SU-DHL-6 (cell line): ENCODE measurements at regions not wholly inside any gene's neighbourhood (a gene's known extent, or its start where the extent isn't known, plus 50 kb on each side); places are given as distances from the start of the nearest gene placed in this dataset.

Experiments used
- H2AFZ ChIP-seq: fragments of 200-600 bp; sonication (generic); 2 replicates; pipeline ENCODE4 v1.6.1; 2014; ENCODE audit warnings: low read depth, mild to moderate bottlenecking, moderate library complexity, mixed read lengths, antibody characterized with exemption, low read length; ENCODE audit not compliant: severe bottlenecking
- H3F3A ChIP-seq: fragments of 200-600 bp; shearing (Covaris generic); 2 replicates; pipeline ENCODE4 v1.6.0; 2016; ENCODE audit warnings: antibody characterized with exemption, mild to moderate bottlenecking; ENCODE audit not compliant: insufficient read depth
- H3K27ac ChIP-seq: fragments of 200-600 bp; sonication (generic); 2 replicates; pipeline ENCODE4 v1.5.1; 2016; ENCODE audit warnings: low read depth, mild to moderate bottlenecking, low read length, moderate library complexity, mixed read lengths
- H3K27me3 ChIP-seq: fragments of 200-600 bp; sonication (generic), shearing (Covaris generic); 2 replicates; pipeline ENCODE4 v1.6.0; 2014; ENCODE audit warnings: mild to moderate bottlenecking, low read length
- H3K36me3 ChIP-seq: fragments of 200-600 bp; sonication (generic); 2 replicates; pipeline ENCODE4 v1.6.1; 2014; ENCODE audit warnings: mild to moderate bottlenecking, low read length, mixed read lengths
- H3K4me2 ChIP-seq: fragments of 300-600, 200-600 bp; shearing (Covaris generic), sonication (generic); 2 replicates; pipeline ENCODE4 v1.6.0; 2014; ENCODE audit warnings: low read length, low read depth, mild to moderate bottlenecking; ENCODE audit not compliant: poor library complexity, severe bottlenecking
- H3K4me3 ChIP-seq: fragments of 200-600 bp; sonication (generic); 2 replicates; pipeline ENCODE4 v1.5.1; 2014; ENCODE audit warnings: antibody characterized with exemption, low read length, mild to moderate bottlenecking, mixed read lengths; ENCODE audit not compliant: insufficient read depth, poor library complexity, severe bottlenecking
- H3K79me2 ChIP-seq: fragments of 200-600 bp; sonication (generic); 2 replicates; pipeline ENCODE4 v1.6.1; 2014; ENCODE audit warnings: mild to moderate bottlenecking, low read length, moderate library complexity; ENCODE audit not compliant: insufficient read depth
- H3K9ac ChIP-seq: fragments of 200-600 bp; sonication (generic); 2 replicates; pipeline ENCODE4 v1.7.0; 2014; ENCODE audit warnings: mild to moderate bottlenecking, low read length
- H3K9me2 ChIP-seq: fragments of 200-600 bp; sonication (generic); replicated peaks from 2 replicates; pipeline ENCODE4 v1.6.1; 2014; ENCODE audit warnings: low read length; ENCODE audit not compliant: insufficient read depth
- H3K9me3 ChIP-seq: fragments of 200-600 bp; sonication (generic); 2 replicates; pipeline ENCODE4 v1.6.1; 2014; ENCODE audit warnings: low read length, mixed read lengths; ENCODE audit not compliant: insufficient read depth
- H4K20me1 ChIP-seq: fragments of 200-600 bp; sonication (generic); 2 replicates; pipeline ENCODE4 v1.6.1; 2014; ENCODE audit warnings: low read depth, mild to moderate bottlenecking, antibody characterized with exemption, low read length, moderate library complexity, mixed read lengths
- EZH2phosphoT487 ChIP-seq: fragments of 200-600 bp; sonication (generic), shearing (Covaris generic); conservative IDR thresholded peaks from 2 replicates; pipeline ENCODE4 v1.6.1; 2018; ENCODE audit warnings: mild to moderate bottlenecking, antibody characterized with exemption, low read length, moderate library complexity, mixed read lengths
- TF ChIP-seq, protein P1 (sequence below): fragments of 200-600 bp; sonication (generic); IDR thresholded peaks from one replicate; pipeline ENCODE4 v1.5.1; 2017; ENCODE audit warnings: antibody characterized with exemption, mild to moderate bottlenecking, low read length, moderate library complexity; ENCODE audit not compliant: insufficient read depth, poor library complexity, severe bottlenecking

- no peaks in the 10 kb centered on the region for H3K27me3 ChIP-seq
- no peak overlapping the region for H3K27ac ChIP-seq
- no peak overlapping the region for H3K4me2 ChIP-seq
- H4K20me1 ChIP-seq = no peaks in the 10 kb centered on the region
- H3K9ac ChIP-seq = no peak overlapping the region
- H3K36me3 ChIP-seq = no peaks in the 10 kb centered on the region
- H3K79me2 ChIP-seq = no peaks in the 10 kb centered on the region
- H3F3A ChIP-seq = no peaks in the 10 kb centered on the region
- no peak overlapping the region for H2AFZ ChIP-seq
- TF ChIP-seq, protein P1, sequence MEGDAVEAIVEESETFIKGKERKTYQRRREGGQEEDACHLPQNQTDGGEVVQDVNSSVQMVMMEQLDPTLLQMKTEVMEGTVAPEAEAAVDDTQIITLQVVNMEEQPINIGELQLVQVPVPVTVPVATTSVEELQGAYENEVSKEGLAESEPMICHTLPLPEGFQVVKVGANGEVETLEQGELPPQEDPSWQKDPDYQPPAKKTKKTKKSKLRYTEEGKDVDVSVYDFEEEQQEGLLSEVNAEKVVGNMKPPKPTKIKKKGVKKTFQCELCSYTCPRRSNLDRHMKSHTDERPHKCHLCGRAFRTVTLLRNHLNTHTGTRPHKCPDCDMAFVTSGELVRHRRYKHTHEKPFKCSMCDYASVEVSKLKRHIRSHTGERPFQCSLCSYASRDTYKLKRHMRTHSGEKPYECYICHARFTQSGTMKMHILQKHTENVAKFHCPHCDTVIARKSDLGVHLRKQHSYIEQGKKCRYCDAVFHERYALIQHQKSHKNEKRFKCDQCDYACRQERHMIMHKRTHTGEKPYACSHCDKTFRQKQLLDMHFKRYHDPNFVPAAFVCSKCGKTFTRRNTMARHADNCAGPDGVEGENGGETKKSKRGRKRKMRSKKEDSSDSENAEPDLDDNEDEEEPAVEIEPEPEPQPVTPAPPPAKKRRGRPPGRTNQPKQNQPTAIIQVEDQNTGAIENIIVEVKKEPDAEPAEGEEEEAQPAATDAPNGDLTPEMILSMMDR = no peak
- TF ChIP-seq EZH2phosphoT487 = no peak
- no peaks in the 10 kb centered on the region for H3K9me2 ChIP-seq
- H3K4me3 ChIP-seq = no peak overlapping the region
- H3K9me3 ChIP-seq = no peaks in the 10 kb centered on the region
Observed at GRCh38 chr1:43056981-43057391, 98.3 kb upstream of the SLC2A1 start.

DNA sequence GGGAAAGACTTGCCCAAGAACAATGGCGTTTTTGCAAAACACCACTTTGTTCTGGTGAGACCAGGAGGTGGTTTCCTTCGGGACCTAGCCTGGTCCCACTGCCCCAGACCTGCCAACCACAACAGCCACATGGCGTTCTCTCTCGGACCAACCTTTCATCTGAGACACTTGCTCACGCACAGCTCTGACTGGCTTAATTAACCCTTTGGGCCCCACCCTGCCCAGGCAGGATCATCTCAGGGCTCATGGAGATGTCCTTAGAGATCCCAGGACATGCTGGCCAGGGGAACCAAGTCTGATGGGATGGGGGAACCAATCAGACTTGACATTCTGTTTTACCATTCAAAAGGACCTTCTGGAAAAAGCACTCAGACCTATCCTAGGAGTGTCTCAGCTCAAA, 97.8 kb upstream of the SLC2A1 start:
- H3F3A ChIP-seq = no peaks in the 10 kb centered on the region
- H3K9ac ChIP-seq = no peak overlapping the region
- H3K27ac ChIP-seq = no peak overlapping the region
- H3K9me3 ChIP-seq = no peaks in the 10 kb centered on the region
- H3K79me2 ChIP-seq = no peaks in the 10 kb centered on the region
- H4K20me1 ChIP-seq = no peaks in the 10 kb centered on the region
- H3K36me3 ChIP-seq = no peaks in the 10 kb centered on the region
- no peak overlapping the region for H3K4me3 ChIP-seq
- TF ChIP-seq, protein P1 = no peak
- no peak for TF ChIP-seq EZH2phosphoT487
- H3K4me2 ChIP-seq = no peak overlapping the region
- no peaks in the 10 kb centered on the region for H3K27me3 ChIP-seq
- no peak overlapping the region for H2AFZ ChIP-seq
- no peaks in the 10 kb centered on the region for H3K9me2 ChIP-seq

GRCh38 chr1:43054961-43055360, 96.3 kb upstream of the SLC2A1 start:
- Histone ChIP-seq H3K9me2 (no peaks in the 10 kb centered on the region), H3K9me3 (no peaks in the 10 kb centered on the region), H3K79me2 (no peaks in the 10 kb centered on the region), H3K27ac (no peak overlapping the region), H3K9ac (no peak overlapping the region), H2AFZ (no peak overlapping the region), H3K4me3 (no peak overlapping the region), H3K36me3 (no peaks in the 10 kb centered on the region), H4K20me1 (no peaks in the 10 kb centered on the region), H3K4me2 (no peak overlapping the region), H3F3A (no peaks in the 10 kb centered on the region), H3K27me3 (no peaks in the 10 kb centered on the region)
- TF ChIP-seq, protein P1 = no peak
- no peak for TF ChIP-seq EZH2phosphoT487
